ENCODE measurements at regions not wholly inside any gene's neighbourhood (a gene's known extent, or its start where the extent isn't known, plus 50 kb on each side); places are given as distances from the start of the nearest gene placed in this dataset.
A peak's percentile ranks its signal among the peaks of the same experiment; 100 is the strongest.

DNA sequence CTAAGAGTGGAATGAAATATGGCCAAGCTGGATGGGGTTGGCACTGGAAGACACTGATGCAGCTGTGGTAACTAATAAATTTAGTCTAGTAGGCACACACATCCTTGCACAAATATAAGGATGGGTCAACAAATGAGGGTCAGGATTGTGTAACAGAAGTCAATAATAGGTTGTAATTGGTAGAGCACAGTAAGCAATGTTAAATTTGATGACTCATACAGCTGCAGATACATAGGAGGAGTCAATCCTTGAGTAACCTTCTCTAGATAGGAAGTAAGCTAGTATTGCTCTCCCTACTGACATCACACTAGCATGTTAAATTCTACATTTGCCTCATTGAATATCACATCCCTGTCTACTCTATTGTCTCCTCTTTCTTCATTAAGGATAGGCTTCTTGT lies 332.1 kb downstream of the PTPRC start:
- POLR2A ChIA-PET (ENCODE audit: low non-redundant PET), result no interaction called here
- TF ChIP-seq, protein P1, sequence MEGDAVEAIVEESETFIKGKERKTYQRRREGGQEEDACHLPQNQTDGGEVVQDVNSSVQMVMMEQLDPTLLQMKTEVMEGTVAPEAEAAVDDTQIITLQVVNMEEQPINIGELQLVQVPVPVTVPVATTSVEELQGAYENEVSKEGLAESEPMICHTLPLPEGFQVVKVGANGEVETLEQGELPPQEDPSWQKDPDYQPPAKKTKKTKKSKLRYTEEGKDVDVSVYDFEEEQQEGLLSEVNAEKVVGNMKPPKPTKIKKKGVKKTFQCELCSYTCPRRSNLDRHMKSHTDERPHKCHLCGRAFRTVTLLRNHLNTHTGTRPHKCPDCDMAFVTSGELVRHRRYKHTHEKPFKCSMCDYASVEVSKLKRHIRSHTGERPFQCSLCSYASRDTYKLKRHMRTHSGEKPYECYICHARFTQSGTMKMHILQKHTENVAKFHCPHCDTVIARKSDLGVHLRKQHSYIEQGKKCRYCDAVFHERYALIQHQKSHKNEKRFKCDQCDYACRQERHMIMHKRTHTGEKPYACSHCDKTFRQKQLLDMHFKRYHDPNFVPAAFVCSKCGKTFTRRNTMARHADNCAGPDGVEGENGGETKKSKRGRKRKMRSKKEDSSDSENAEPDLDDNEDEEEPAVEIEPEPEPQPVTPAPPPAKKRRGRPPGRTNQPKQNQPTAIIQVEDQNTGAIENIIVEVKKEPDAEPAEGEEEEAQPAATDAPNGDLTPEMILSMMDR (conservative IDR thresholded peaks at IDR 0.05; ENCODE audit: low read depth, low read length), result no peak
- no peak for TF ChIP-seq EZH2 (IDR thresholded peaks at IDR 0.05; ENCODE audit: borderline replicate concordance, low read depth, low read length, poor library complexity, severe bottlenecking)
- CTCF ChIA-PET, result no interaction called here
- H3K9me3 ChIP-seq (ENCODE audit: low read depth, low read length, poor library complexity, severe bottlenecking), result no peaks in the 10 kb centered on the region
- no peaks in the 10 kb centered on the region for H3K27me3 ChIP-seq (replicated peaks; ENCODE audit: insufficient read depth, low read depth, low read length, poor library complexity)
- H3K27ac ChIP-seq (ENCODE audit: low read depth, low read length, poor library complexity, severe bottlenecking), result no peak overlapping the region
- peak; percentile 41 for DNase-seq (ENCODE audit: low spot score)
- no peaks in the 10 kb centered on the region for H3K36me3 ChIP-seq (ENCODE audit: insufficient read depth, low read length, poor library complexity, severe bottlenecking)
- no TSS peak for BruUV-seq (replicated peaks)
- intact Hi-C loops (cut with micrococcal nuclease; ENCODE audit: unreplicated experiment), result no loop called here
- H3K4me3 ChIP-seq (ENCODE audit: low read depth, low read length, poor library complexity, severe bottlenecking), result no peak overlapping the region
- peaks cover 20% of the 10 kb centered on the region for H3K4me1 ChIP-seq (ENCODE audit: insufficient read depth, low read length, poor library complexity, severe bottlenecking)

DNA sequence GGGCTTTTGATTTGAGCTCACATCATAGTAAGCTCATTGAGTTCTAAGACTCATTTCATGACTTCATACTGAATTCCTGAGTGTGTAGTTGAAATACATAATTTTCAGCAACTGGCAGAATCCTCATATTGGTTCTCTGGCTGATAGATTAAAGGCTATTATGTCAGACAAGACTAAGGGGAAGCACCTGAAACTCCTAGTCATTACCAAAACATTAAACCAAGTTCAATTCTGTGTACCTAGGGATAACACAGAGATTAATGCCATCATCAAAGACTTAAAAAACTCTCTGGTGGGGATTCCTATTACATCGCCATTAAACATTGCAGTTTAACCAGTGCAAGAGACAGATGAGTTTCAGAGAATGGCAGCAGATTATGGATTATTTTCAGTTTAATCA lies 339.1 kb downstream of the PTPRC start:
- Histone ChIP-seq H3K27me3 (replicated peaks; ENCODE audit: insufficient read depth, low read depth, low read length, poor library complexity) (no peaks in the 10 kb centered on the region), H3K4me3 (ENCODE audit: low read depth, low read length, poor library complexity, severe bottlenecking) (no peak overlapping the region), H3K27ac (ENCODE audit: low read depth, low read length, poor library complexity, severe bottlenecking) (no peak overlapping the region), H3K36me3 (ENCODE audit: insufficient read depth, low read length, poor library complexity, severe bottlenecking) (no peaks in the 10 kb centered on the region), H3K4me1 (ENCODE audit: insufficient read depth, low read length, poor library complexity, severe bottlenecking) (no peaks in the 10 kb centered on the region), H3K9me3 (ENCODE audit: low read depth, low read length, poor library complexity, severe bottlenecking) (no peaks in the 10 kb centered on the region)
- no peak for DNase-seq (ENCODE audit: low spot score)
- BruUV-seq (replicated peaks), result no TSS peak
- POLR2A ChIA-PET (ENCODE audit: low non-redundant PET), result interaction anchor here (0.5 kb wide), 1 partner anchor 10 kb away, joined by 3 read pairs; no protein-coding TSS in a partner anchor
- CTCF ChIA-PET, result no interaction called here
- no peak for TF ChIP-seq EZH2 (IDR thresholded peaks at IDR 0.05; ENCODE audit: borderline replicate concordance, low read depth, low read length, poor library complexity, severe bottlenecking)
- TF ChIP-seq, protein P1 (conservative IDR thresholded peaks at IDR 0.05; ENCODE audit: low read depth, low read length), result no peak
- intact Hi-C loops (cut with micrococcal nuclease; ENCODE audit: unreplicated experiment), result no loop called here

DNA sequence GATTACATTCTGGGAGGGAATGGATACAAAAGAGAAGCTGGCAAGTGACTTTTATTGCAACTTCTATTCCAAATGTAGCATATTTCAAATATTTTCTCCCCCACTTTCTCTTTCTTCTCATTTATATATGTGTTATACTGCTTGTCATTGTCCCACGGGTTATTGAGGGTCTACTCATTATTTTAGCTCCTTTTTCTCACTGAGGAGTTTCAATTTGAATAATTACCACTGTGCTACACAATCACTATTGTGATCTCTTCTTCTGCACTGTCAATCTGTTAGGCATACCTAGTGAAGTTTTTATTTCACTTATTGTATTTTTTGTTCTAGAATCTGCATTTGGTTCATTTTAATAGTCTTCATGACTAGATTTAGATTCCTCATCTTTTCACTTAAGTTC lies 339.7 kb downstream of the PTPRC start:
- H3K36me3 ChIP-seq (ENCODE audit: insufficient read depth, low read length, poor library complexity, severe bottlenecking), result no peaks in the 10 kb centered on the region
- no peak for TF ChIP-seq EZH2 (IDR thresholded peaks at IDR 0.05; ENCODE audit: borderline replicate concordance, low read depth, low read length, poor library complexity, severe bottlenecking)
- TF ChIP-seq, protein P1 (conservative IDR thresholded peaks at IDR 0.05; ENCODE audit: low read depth, low read length), result no peak
- no peaks in the 10 kb centered on the region for H3K27me3 ChIP-seq (replicated peaks; ENCODE audit: insufficient read depth, low read depth, low read length, poor library complexity)
- intact Hi-C loops (cut with micrococcal nuclease; ENCODE audit: unreplicated experiment), result no loop called here
- no peaks in the 10 kb centered on the region for H3K9me3 ChIP-seq (ENCODE audit: low read depth, low read length, poor library complexity, severe bottlenecking)
- H3K4me3 ChIP-seq (ENCODE audit: low read depth, low read length, poor library complexity, severe bottlenecking), result no peak overlapping the region
- no peak for DNase-seq (ENCODE audit: low spot score)
- BruUV-seq (replicated peaks), result no TSS peak
- ChIA-PET CTCF (no interaction called here), POLR2A (ENCODE audit: low non-redundant PET) (interaction anchor here (0.5 kb wide), 1 partner anchor 11 kb away, joined by 3 read pairs; no protein-coding TSS in a partner anchor)
- no peaks in the 10 kb centered on the region for H3K4me1 ChIP-seq (ENCODE audit: insufficient read depth, low read length, poor library complexity, severe bottlenecking)
- H3K27ac ChIP-seq (ENCODE audit: low read depth, low read length, poor library complexity, severe bottlenecking), result no peak overlapping the region

Measured in A673 (cell line).